CD4-positive, alpha-beta memory T cell (primary cell): ENCODE measurements at regions not wholly inside any gene's neighbourhood (a gene's known extent, or its start where the extent isn't known, plus 50 kb on each side); places are given as distances from the start of the nearest gene placed in this dataset.

Experiments used
- CTCF ChIA-PET: fragments of 350-600 bp; sonication (Branson Sonifier 250); formaldehyde crosslinking; loops from one replicate; lab custom pipeline; 2021; ENCODE audit warnings: inconsistent platforms; ENCODE audit not compliant: partially characterized antibody; lab: Charles Lee
- POLR2A ChIA-PET: fragments of 350-600 bp; sonication (Branson Sonifier 250); formaldehyde crosslinking; loops from one replicate; lab custom pipeline; 2021; ENCODE audit not compliant: partially characterized antibody; lab: Charles Lee
- DNase-seq, 5 donors: peaks; one replicate each; pipeline versions ENCODE4 v3.0.0 to v3.0.0-alpha.2; 2020 to 2022; ENCODE audit warnings: mixed read lengths in 1 of 5
- H3K27ac ChIP-seq: one replicate; pipeline ENCODE4 v1.7.0; 2013; ENCODE audit warnings: low read depth, low read length
- H3K27me3 ChIP-seq: 2 replicates; pipeline ENCODE4 v1.7.0; 2013; ENCODE audit warnings: mild to moderate bottlenecking, low read length, moderate library complexity; ENCODE audit not compliant: insufficient read depth
- H3K36me3 ChIP-seq: 2 replicates; pipeline ENCODE4 v1.7.0; 2013; ENCODE audit warnings: mild to moderate bottlenecking, low read length, moderate library complexity; ENCODE audit not compliant: insufficient read depth
- H3K4me1 ChIP-seq: 2 replicates; pipeline ENCODE4 v1.7.0; 2013; ENCODE audit warnings: mild to moderate bottlenecking, low read length, moderate library complexity; ENCODE audit not compliant: insufficient read depth
- H3K4me3 ChIP-seq, 2 donors: one replicate each; pipeline ENCODE4 v1.7.0; 2013; ENCODE audit warnings: low read length in 2 of 2, mild to moderate bottlenecking in 1 of 2
- H3K9me3 ChIP-seq, 2 donors: one replicate each; pipeline ENCODE4 v1.7.0; 2013; ENCODE audit warnings: low read length in 2 of 2, control low read depth in 1 of 2; ENCODE audit not compliant: control insufficient read depth in 1 of 2
- H3K27ac Mint-ChIP-seq, 7 donors: one replicate each; pipeline ENCODE4 v1.8.0; 2020 to 2021; ENCODE audit warnings: mixed read lengths in 7 of 7, mild to moderate bottlenecking in 6 of 7, inconsistent platforms in 3 of 7, moderate library complexity in 3 of 7
- H3K27me3 Mint-ChIP-seq, 2 donors: one replicate each; pipeline ENCODE4 v1.8.0; 2020 to 2021; ENCODE audit warnings: mixed read lengths in 2 of 2
- H3K36me3 Mint-ChIP-seq, 2 donors: one replicate each; pipeline ENCODE4 v1.8.0; 2020 to 2021; ENCODE audit warnings: mixed read lengths in 2 of 2, inconsistent platforms in 1 of 2, mild to moderate bottlenecking in 1 of 2
- H3K4me1 Mint-ChIP-seq, 4 donors: one replicate each; pipeline ENCODE4 v1.8.0; 2020 to 2021; ENCODE audit warnings: mixed read lengths in 4 of 4, mild to moderate bottlenecking in 1 of 4
- H3K4me3 Mint-ChIP-seq, 8 donors: one replicate each; pipeline ENCODE4 v1.8.0; 2020 to 2021; ENCODE audit warnings: mixed read lengths in 8 of 8, mild to moderate bottlenecking in 7 of 8, moderate library complexity in 6 of 8, inconsistent platforms in 3 of 8
- H3K9me3 Mint-ChIP-seq, 8 donors: one replicate each; pipeline ENCODE4 v1.8.0; 2020 to 2021; ENCODE audit warnings: mixed read lengths in 8 of 8, mild to moderate bottlenecking in 5 of 8, inconsistent platforms in 3 of 8, moderate library complexity in 1 of 8
- intact Hi-C: fragments of 100-400 bp; cut with micrococcal nuclease; formaldehyde crosslinking; loops from one replicate; pipeline ENCODE4 v1.15.1; 2023

GRCh38 chr10:10044922-10045764, 972.5 kb upstream of the CELF2 start:
- H3K36me3 ChIP-seq = no peaks in the 10 kb centered on the region
- H3K4me3 ChIP-seq = no peak overlapping the region
- no peak for DNase-seq
- Mint-ChIP-seq H3K27ac (no peak overlapping the region), H3K27me3 (peaks cover 2% of the 10 kb centered on the region in 2 donors), H3K4me3 (no peak overlapping the region), H3K9me3 (peaks cover 0 to 2% (median 0%) of the 10 kb centered on the region in 8 donors), H3K4me1 (no peaks in the 10 kb centered on the region), H3K36me3 (no peaks in the 10 kb centered on the region)
- no peaks in the 10 kb centered on the region for H3K9me3 ChIP-seq
- POLR2A ChIA-PET = no interaction called here
- CTCF ChIA-PET = no interaction called here
- H3K27me3 ChIP-seq = no peaks in the 10 kb centered on the region
- H3K4me1 ChIP-seq = no peaks in the 10 kb centered on the region
- no peak overlapping the region for H3K27ac ChIP-seq
- intact Hi-C loops = no loop called here

GRCh38 chr10:10045765-10046028, 972.0 kb upstream of the CELF2 start:
- no peaks in the 10 kb centered on the region for H3K27me3 ChIP-seq
- POLR2A ChIA-PET = no interaction called here

GRCh38 chr10:10047426-10047825, 970.2 kb upstream of the CELF2 start:
- H3K27ac ChIP-seq = no peak overlapping the region
- Mint-ChIP-seq H3K27me3 (peaks cover 0 to 5% of the 10 kb centered on the region in 2 donors), H3K9me3 (peaks cover 0 to 2% (median 0%) of the 10 kb centered on the region in 8 donors), H3K36me3 (no peaks in the 10 kb centered on the region), H3K27ac (no peak overlapping the region), H3K4me3 (no peak overlapping the region), H3K4me1 (no peaks in the 10 kb centered on the region)
- H3K36me3 ChIP-seq = no peaks in the 10 kb centered on the region
- H3K9me3 ChIP-seq = no peaks in the 10 kb centered on the region
- intact Hi-C loops = no loop called here
- DNase-seq = no peak
- no peaks in the 10 kb centered on the region for H3K27me3 ChIP-seq
- no peaks in the 10 kb centered on the region for H3K4me1 ChIP-seq
- ChIA-PET POLR2A (no interaction called here), CTCF (no interaction called here)
- no peak overlapping the region for H3K4me3 ChIP-seq

More at GRCh38 chr10:10045765-10046028, 972.0 kb upstream of the CELF2 start:
- H3K9me3 Mint-ChIP-seq = peaks cover 0 to 2% (median 0%) of the 10 kb centered on the region in 8 donors
- intact Hi-C loops = no loop called here
- Histone ChIP-seq H3K4me3 (no peak overlapping the region), H3K27ac (no peak overlapping the region), H3K4me1 (no peaks in the 10 kb centered on the region), H3K9me3 (no peaks in the 10 kb centered on the region), H3K36me3 (no peaks in the 10 kb centered on the region)
- H3K4me1 Mint-ChIP-seq = no peaks in the 10 kb centered on the region
- CTCF ChIA-PET = no interaction called here
- no peak overlapping the region for H3K4me3 Mint-ChIP-seq
- DNase-seq = no peak
- H3K36me3 Mint-ChIP-seq = no peaks in the 10 kb centered on the region
- no peak overlapping the region for H3K27ac Mint-ChIP-seq
- H3K27me3 Mint-ChIP-seq = peaks cover 2% of the 10 kb centered on the region in 2 donors

- Mint-ChIP-seq H3K27ac (no peak overlapping the region), H3K4me1 (no peaks in the 10 kb centered on the region), H3K4me3 (no peak overlapping the region), H3K27me3 (peaks cover 0 to 7% of the 10 kb centered on the region in 2 donors), H3K36me3 (no peaks in the 10 kb centered on the region), H3K9me3 (no peaks in the 10 kb centered on the region)
- no peaks in the 10 kb centered on the region for H3K9me3 ChIP-seq
- no peak overlapping the region for H3K4me3 ChIP-seq
- POLR2A ChIA-PET = no interaction called here
- H3K27me3 ChIP-seq = no peaks in the 10 kb centered on the region
- H3K27ac ChIP-seq = no peak overlapping the region
- H3K36me3 ChIP-seq = no peaks in the 10 kb centered on the region
- intact Hi-C loops = no loop called here
- CTCF ChIA-PET = no interaction called here
- DNase-seq = no peak
- no peaks in the 10 kb centered on the region for H3K4me1 ChIP-seq
Observed at GRCh38 chr10:10053051-10053450, 964.6 kb upstream of the CELF2 start.

GRCh38 chr10:10054466-10054865, 963.2 kb upstream of the CELF2 start:
- Mint-ChIP-seq H3K4me3 (no peak overlapping the region), H3K4me1 (no peaks in the 10 kb centered on the region), H3K27ac (no peak overlapping the region), H3K9me3 (no peaks in the 10 kb centered on the region), H3K36me3 (no peaks in the 10 kb centered on the region), H3K27me3 (peaks cover 0 to 5% of the 10 kb centered on the region in 2 donors)
- no peaks in the 10 kb centered on the region for H3K9me3 ChIP-seq
- no peak for DNase-seq
- no peaks in the 10 kb centered on the region for H3K27me3 ChIP-seq
- CTCF ChIA-PET = no interaction called here
- intact Hi-C loops = no loop called here
- no peak overlapping the region for H3K27ac ChIP-seq
- no peak overlapping the region for H3K4me3 ChIP-seq
- no peaks in the 10 kb centered on the region for H3K4me1 ChIP-seq
- POLR2A ChIA-PET = no interaction called here
- H3K36me3 ChIP-seq = no peaks in the 10 kb centered on the region

GRCh38 chr10:10055656-10056442, 961.8 kb upstream of the CELF2 start:
- Histone ChIP-seq H3K27ac (no peak overlapping the region), H3K36me3 (no peaks in the 10 kb centered on the region), H3K4me1 (no peaks in the 10 kb centered on the region), H3K27me3 (no peaks in the 10 kb centered on the region), H3K9me3 (no peaks in the 10 kb centered on the region), H3K4me3 (no peak overlapping the region)
- no peak overlapping the region for H3K4me3 Mint-ChIP-seq
- peaks cover 1 to 4% of the 10 kb centered on the region in 2 donors for H3K27me3 Mint-ChIP-seq
- H3K36me3 Mint-ChIP-seq = no peaks in the 10 kb centered on the region
- POLR2A ChIA-PET = no interaction called here
- no peak for DNase-seq
- no peaks in the 10 kb centered on the region for H3K4me1 Mint-ChIP-seq
- H3K27ac Mint-ChIP-seq = no peak overlapping the region
- no peaks in the 10 kb centered on the region for H3K9me3 Mint-ChIP-seq
- intact Hi-C loops = no loop called here
- CTCF ChIA-PET = no interaction called here

GRCh38 chr10:10056961-10057360, 960.7 kb upstream of the CELF2 start:
- Mint-ChIP-seq H3K4me3 (no peak overlapping the region), H3K4me1 (no peaks in the 10 kb centered on the region), H3K9me3 (peaks cover 0 to 2% (median 0%) of the 10 kb centered on the region in 8 donors), H3K27me3 (peaks cover 1 to 2% of the 10 kb centered on the region in 2 donors), H3K27ac (no peak overlapping the region), H3K36me3 (no peaks in the 10 kb centered on the region)
- H3K4me1 ChIP-seq = no peaks in the 10 kb centered on the region
- H3K9me3 ChIP-seq = no peaks in the 10 kb centered on the region
- intact Hi-C loops = no loop called here
- H3K4me3 ChIP-seq = no peak overlapping the region
- ChIA-PET CTCF (no interaction called here), POLR2A (no interaction called here)
- H3K36me3 ChIP-seq = no peaks in the 10 kb centered on the region
- no peak overlapping the region for H3K27ac ChIP-seq
- H3K27me3 ChIP-seq = no peaks in the 10 kb centered on the region
- DNase-seq = no peak
